Neural progenitor cell (in vitro differentiated cells): ENCODE measurements at regions not wholly inside any gene's neighbourhood (a gene's known extent, or its start where the extent isn't known, plus 50 kb on each side); places are given as distances from the start of the nearest gene placed in this dataset.

Experiments
- EZH2 ChIP-seq: fragments of 200-600 bp; sonication (generic); IDR thresholded peaks from 2 replicates; pipeline ENCODE4 v1.6.1; 2017; ENCODE audit warnings: antibody characterized with exemption, mild to moderate bottlenecking, moderate library complexity
- EZH2phosphoT487 ChIP-seq: fragments of 200-600 bp; sonication (generic); IDR thresholded peaks from 2 replicates; pipeline ENCODE4 v1.6.1; 2017; ENCODE audit warnings: antibody characterized with exemption
- TF ChIP-seq, protein P1 (sequence below): fragments of 200-600 bp; sonication (generic); IDR thresholded peaks from 2 replicates; pipeline ENCODE4 v1.5.1; 2017; ENCODE audit warnings: antibody characterized with exemption, mild to moderate bottlenecking

DNA sequence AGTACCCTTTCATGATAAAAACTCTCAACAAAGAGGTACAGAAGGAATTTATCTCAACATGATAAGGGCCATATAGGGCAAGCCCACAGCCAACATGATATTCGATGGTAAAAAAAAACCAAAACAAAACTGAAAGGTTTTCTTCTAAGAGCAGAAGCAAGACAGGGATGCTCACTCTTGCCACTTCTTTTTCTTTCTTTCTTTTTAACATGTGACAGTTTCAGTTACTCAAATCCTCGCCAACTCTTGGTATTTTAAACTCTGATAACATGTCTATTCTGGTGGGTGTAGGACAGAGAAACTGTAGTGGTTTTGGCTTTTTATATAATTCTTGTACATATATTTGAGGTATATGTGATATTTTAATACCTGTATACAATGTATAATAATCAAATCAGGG lies 74.0 kb upstream of the NMNAT3 start:
- TF ChIP-seq, protein P1, sequence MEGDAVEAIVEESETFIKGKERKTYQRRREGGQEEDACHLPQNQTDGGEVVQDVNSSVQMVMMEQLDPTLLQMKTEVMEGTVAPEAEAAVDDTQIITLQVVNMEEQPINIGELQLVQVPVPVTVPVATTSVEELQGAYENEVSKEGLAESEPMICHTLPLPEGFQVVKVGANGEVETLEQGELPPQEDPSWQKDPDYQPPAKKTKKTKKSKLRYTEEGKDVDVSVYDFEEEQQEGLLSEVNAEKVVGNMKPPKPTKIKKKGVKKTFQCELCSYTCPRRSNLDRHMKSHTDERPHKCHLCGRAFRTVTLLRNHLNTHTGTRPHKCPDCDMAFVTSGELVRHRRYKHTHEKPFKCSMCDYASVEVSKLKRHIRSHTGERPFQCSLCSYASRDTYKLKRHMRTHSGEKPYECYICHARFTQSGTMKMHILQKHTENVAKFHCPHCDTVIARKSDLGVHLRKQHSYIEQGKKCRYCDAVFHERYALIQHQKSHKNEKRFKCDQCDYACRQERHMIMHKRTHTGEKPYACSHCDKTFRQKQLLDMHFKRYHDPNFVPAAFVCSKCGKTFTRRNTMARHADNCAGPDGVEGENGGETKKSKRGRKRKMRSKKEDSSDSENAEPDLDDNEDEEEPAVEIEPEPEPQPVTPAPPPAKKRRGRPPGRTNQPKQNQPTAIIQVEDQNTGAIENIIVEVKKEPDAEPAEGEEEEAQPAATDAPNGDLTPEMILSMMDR = no peak
- TF ChIP-seq EZH2 = no peak
- no peak for TF ChIP-seq EZH2phosphoT487
